Prostate gland (tissue), 2 donors: ENCODE measurements at regions not wholly inside any gene's neighbourhood (a gene's known extent, or its start where the extent isn't known, plus 50 kb on each side); places are given as distances from the start of the nearest gene placed in this dataset.

Source experiments
- DNase-seq: peaks from one replicate; pipeline ENCODE4 v3.0.0-alpha.2; 2019; ENCODE audit warnings: low spot score
- H3K27ac ChIP-seq, 2 donors: fragments of 200-600 bp; sonication (generic); 2 replicates each; pipeline ENCODE4 v1.5.1; 2017 to 2019
- H3K27me3 ChIP-seq: fragments of 200-600 bp; sonication (generic); replicated peaks from 2 replicates; pipeline ENCODE4 v1.5.1; 2019; ENCODE audit not compliant: insufficient read depth
- H3K36me3 ChIP-seq, 2 donors: fragments of 200-600 bp; sonication (generic); 1 replicate in 1 of 2; 2 replicates in 1 of 2; pipeline versions ENCODE4 v1.5.1 to v1.8.1; 2017 to 2019
- H3K4me1 ChIP-seq: fragments of 200-600 bp; sonication (generic); replicated peaks from 2 replicates; pipeline ENCODE4 v1.5.1; 2019
- H3K4me3 ChIP-seq, 2 donors: fragments of 200-600 bp; sonication (generic); 2 replicates each; pipeline ENCODE4 v1.5.1; 2017 to 2019
- H3K9me3 ChIP-seq: fragments of 200-600 bp; sonication (generic); 2 replicates; pipeline ENCODE4 v1.5.1; 2017
- POLR2A ChIP-seq: fragments of 450-650 bp; IDR thresholded peaks from one replicate; pipeline ENCODE4 v1.6.1; 2016; ENCODE audit warnings: antibody characterized with exemption, mild to moderate bottlenecking
- POLR2AphosphoS5 ChIP-seq: sonication (generic); formaldehyde crosslinking; IDR thresholded peaks from one replicate; pipeline ENCODE4 v1.6.1; 2017; ENCODE audit warnings: antibody characterized with exemption
- WGBS: methylation state at CpG from one replicate; pipeline ENCODE4 v1.1.5; 2018; 5-methylcytosine and 5-hydroxymethylcytosine counted together
- intact Hi-C: fragments of 100-400 bp; cut with DNase I; formaldehyde crosslinking; loops from one replicate; pipeline ENCODE4 v1.14.2; 2022
- TF ChIP-seq, protein P1 (sequence below), 4 experiments: fragments of 200-600 bp in 2 of 4; fragments of 450-650 bp in 2 of 4; sonication (generic) in 2 of 4; IDR thresholded peaks; 1 replicate in 3 of 4; 2 replicates in 1 of 4; pipeline ENCODE4 v1.5.1; 2016 to 2019; ENCODE audit warnings: antibody characterized with exemption in 4 of 4, mild to moderate bottlenecking in 2 of 4, moderate library complexity in 2 of 4

DNA sequence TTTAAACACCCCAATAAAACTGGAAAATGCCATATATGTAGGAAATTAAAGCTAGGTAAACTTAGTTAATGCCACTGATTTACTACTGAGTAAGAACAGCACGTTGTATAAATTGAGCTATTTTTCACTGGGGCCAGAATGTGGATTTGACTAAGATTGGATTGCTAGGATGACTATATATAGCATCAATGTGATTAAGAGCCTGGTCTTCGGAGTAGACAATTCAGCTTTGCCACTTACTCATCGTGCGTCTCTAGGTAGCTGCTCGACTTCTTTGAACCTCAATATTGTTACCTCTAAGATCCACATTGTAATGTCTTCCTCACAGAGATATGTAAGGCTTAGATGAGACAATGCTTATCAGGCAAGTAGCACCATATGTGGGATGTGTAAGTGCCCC, 462.5 kb downstream of the KLF12 start:
- no peaks in the 10 kb centered on the region for H3K4me1 ChIP-seq
- H3K36me3 ChIP-seq: no peaks in the 10 kb centered on the region
- no peaks in the 10 kb centered on the region for H3K9me3 ChIP-seq
- H3K27ac ChIP-seq: no peak overlapping the region
- DNase-seq: no peak
- TF ChIP-seq POLR2A: no peak
- TF ChIP-seq POLR2AphosphoS5: no peak
- TF ChIP-seq, protein P1, sequence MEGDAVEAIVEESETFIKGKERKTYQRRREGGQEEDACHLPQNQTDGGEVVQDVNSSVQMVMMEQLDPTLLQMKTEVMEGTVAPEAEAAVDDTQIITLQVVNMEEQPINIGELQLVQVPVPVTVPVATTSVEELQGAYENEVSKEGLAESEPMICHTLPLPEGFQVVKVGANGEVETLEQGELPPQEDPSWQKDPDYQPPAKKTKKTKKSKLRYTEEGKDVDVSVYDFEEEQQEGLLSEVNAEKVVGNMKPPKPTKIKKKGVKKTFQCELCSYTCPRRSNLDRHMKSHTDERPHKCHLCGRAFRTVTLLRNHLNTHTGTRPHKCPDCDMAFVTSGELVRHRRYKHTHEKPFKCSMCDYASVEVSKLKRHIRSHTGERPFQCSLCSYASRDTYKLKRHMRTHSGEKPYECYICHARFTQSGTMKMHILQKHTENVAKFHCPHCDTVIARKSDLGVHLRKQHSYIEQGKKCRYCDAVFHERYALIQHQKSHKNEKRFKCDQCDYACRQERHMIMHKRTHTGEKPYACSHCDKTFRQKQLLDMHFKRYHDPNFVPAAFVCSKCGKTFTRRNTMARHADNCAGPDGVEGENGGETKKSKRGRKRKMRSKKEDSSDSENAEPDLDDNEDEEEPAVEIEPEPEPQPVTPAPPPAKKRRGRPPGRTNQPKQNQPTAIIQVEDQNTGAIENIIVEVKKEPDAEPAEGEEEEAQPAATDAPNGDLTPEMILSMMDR (IDR thresholded peaks at IDR 0.05): no peak
- no peak overlapping the region for H3K4me3 ChIP-seq
- WGBS: 92% methylated on average over 5 of the region's 5 CpGs
- intact Hi-C loops: no loop called here
- H3K27me3 ChIP-seq: no peaks in the 10 kb centered on the region

- Histone ChIP-seq H3K4me3 (no peak overlapping the region), H3K27me3 (no peaks in the 10 kb centered on the region), H3K4me1 (no peaks in the 10 kb centered on the region), H3K27ac (no peak overlapping the region), H3K9me3 (no peaks in the 10 kb centered on the region), H3K36me3 (no peaks in the 10 kb centered on the region)
- WGBS: 95% methylated on average over 2 of the region's 2 CpGs
- intact Hi-C loops: no loop called here
- no peak for TF ChIP-seq POLR2A
- TF ChIP-seq POLR2AphosphoS5: no peak
- TF ChIP-seq, protein P1 (IDR thresholded peaks at IDR 0.05): no peak
- DNase-seq: no peak
Measured at GRCh38 chr13:73671011-73671410, 463.2 kb downstream of the KLF12 start.

GRCh38 chr13:73667756-73668155, 466.4 kb downstream of the KLF12 start:
- Histone ChIP-seq H3K4me3 (no peak overlapping the region), H3K27ac (no peak overlapping the region), H3K36me3 (no peaks in the 10 kb centered on the region), H3K4me1 (no peaks in the 10 kb centered on the region), H3K9me3 (no peaks in the 10 kb centered on the region), H3K27me3 (no peaks in the 10 kb centered on the region)
- intact Hi-C loops: no loop called here
- WGBS: 41% methylated on average over 3 of the region's 3 CpGs
- TF ChIP-seq, protein P1 (IDR thresholded peaks at IDR 0.05): no peak
- no peak for TF ChIP-seq POLR2AphosphoS5
- TF ChIP-seq POLR2A: no peak
- DNase-seq: no peak

GRCh38 chr13:73665261-73665660, 468.9 kb downstream of the KLF12 start:
- Histone ChIP-seq H3K9me3 (no peaks in the 10 kb centered on the region), H3K36me3 (no peaks in the 10 kb centered on the region), H3K27me3 (no peaks in the 10 kb centered on the region), H3K27ac (no peak overlapping the region), H3K4me3 (no peak overlapping the region), H3K4me1 (no peaks in the 10 kb centered on the region)
- no peak for TF ChIP-seq POLR2AphosphoS5
- TF ChIP-seq POLR2A: no peak
- TF ChIP-seq, protein P1 (IDR thresholded peaks at IDR 0.05): no peak
- WGBS: 45% methylated on average over 2 of the region's 2 CpGs
- intact Hi-C loops: no loop called here
- DNase-seq: no peak

- intact Hi-C loops: no loop called here
- Histone ChIP-seq H3K27ac (no peak overlapping the region), H3K9me3 (no peaks in the 10 kb centered on the region), H3K36me3 (no peaks in the 10 kb centered on the region), H3K4me3 (no peak overlapping the region), H3K27me3 (no peaks in the 10 kb centered on the region), H3K4me1 (no peaks in the 10 kb centered on the region)
- DNase-seq: no peak
- TF ChIP-seq POLR2A (no peak), POLR2AphosphoS5 (no peak)
- TF ChIP-seq, protein P1 (IDR thresholded peaks at IDR 0.05): no peak
- 88% methylated on average over 4 of the region's 4 CpGs for WGBS
Measured at GRCh38 chr13:73664851-73665250, 469.4 kb downstream of the KLF12 start.
